HG02610 (cell line): ENCODE measurements at regions not wholly inside any gene's neighbourhood (a gene's known extent, or its start where the extent isn't known, plus 50 kb on each side); places are given as distances from the start of the nearest gene placed in this dataset.
"Not testable (repeated sequence)": the region's sequence is repeated elsewhere in the genome, so short reads cannot be mapped to it uniquely, and the experiment has no call there.

Experiments
- ATAC-seq: cut with Tn5 transposase; IDR thresholded peaks from one replicate; pipeline ENCODE4 v1.9.1; 2021; ENCODE audit warnings: mild to moderate bottlenecking, moderate library complexity; ENCODE audit not compliant: unreplicated experiment

GRCh38 chr2:125330133-125330532, 1305.0 kb downstream of the CNTNAP5 start:
- ATAC-seq: peak; percentile 66

GRCh38 chr2:125341353-125341752, 1314.6 kb upstream of the GYPC start:
- no peak for ATAC-seq

GRCh38 chr2:125353542-125353941, 1302.4 kb upstream of the GYPC start:
- ATAC-seq: not testable (repeated sequence)

DNA sequence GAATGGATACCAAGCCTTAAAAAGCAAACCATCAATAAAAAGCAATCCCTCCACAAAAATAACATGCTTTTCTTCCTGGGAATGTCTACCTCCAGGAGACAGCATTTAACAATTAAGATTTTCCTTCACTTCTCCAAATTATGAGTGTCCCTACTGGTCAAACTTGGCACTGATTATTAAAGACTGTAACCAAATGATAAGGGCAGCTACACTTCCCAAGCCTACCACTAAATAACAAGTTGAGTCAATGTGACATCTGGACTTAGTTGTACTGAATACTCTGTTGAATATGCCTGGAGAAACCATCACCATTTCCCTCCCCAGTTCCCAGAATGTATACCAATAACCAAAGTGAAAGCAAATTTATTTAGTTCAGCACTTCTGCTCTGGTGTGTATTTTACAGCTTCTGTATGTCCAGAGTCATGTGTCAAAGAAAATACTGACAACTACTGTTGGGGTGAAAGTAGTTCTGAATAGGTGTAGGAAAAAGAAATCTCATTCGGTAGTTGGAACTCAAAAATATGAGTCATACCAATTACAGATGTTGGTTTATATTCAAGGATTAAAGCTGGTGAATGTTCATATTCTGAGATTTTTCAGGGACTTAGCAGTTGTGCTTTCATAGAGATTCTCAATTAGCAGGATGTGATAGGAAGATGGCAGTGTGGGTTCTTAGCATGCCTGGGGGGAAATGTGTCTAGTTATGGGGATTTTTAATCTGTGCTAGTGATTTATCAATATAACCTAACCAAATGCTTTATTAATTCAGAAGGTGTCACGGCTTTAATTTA, 1291.6 kb upstream of the GYPC start:
- no peak for ATAC-seq

GRCh38 chr2:125364984-125365265, 1291.0 kb upstream of the GYPC start:
- ATAC-seq: no peak

DNA sequence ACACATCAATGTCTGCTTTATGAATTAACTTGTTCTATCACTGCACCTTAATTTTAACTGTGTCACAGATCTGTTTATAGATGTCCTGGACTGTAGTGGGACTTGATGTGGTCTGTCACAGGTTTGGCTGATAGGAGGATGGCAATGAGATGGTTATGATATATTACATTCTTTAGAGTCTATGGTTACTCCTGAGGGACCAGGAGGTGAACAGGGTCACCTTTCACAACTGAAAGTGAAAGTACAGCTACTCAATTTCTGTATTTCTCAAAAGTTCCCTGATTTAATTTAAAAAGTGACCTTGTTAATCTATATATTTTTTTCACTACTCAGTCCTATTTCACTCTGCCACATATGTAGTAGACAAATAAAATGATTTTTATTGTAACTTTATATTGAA, 1284.1 kb upstream of the GYPC start:
- ATAC-seq: no peak

- no peak for ATAC-seq
Measured at GRCh38 chr2:125373293-125373692, 1282.7 kb upstream of the GYPC start.

DNA sequence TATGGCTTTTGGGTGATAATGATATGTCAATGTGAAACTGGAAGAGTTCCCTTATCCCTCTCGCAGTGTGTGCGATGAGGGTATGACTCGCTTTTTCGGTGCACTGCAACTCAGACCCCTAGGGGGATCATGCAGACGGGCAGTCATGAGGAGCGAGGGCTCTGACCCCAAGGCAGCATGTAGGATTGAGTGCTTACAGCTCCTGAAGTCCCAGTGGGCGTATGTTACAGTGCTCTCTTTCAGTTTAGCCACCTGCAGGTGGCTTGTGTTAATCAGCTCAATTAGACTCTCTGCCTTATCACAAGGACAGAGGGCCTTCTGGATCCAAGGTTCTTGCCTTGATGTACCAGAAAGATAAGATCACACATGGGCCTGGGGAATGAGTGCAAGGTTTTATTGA, 1269.9 kb upstream of the GYPC start:
- ATAC-seq: peak; percentile 80

DNA sequence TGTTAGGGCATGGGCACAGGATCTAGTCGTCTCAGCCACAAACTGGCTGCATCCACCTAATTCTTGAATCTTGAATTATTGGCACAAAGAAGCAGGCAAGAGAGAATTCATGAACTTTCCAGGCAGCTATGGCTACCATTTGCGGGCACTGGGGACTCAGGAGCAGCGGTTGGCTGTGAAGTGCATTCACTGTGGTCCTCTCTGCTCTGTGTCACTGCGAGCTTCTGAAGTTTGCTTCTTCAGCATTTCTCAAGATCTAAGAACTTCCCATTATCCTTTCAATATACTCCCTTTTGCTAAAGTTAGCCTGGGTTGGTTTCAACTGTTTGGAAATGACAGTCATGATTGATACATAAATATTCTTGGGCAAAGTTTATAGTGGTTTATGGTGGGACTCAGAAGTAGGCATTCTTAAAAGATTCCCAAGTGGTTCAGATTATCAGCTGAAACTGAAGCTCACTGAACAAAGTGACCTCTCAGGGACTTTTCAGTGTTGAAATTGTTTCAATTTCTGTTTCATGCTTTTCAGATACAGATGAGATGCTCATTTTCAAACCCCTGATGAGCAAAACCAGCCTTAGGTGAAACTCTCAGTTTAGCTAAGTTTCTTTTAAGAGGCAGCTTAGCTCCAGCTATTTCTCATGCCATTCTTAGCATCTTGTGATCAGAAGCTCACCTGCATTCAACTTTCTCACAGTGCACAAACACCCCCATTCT, 1258.3 kb upstream of the GYPC start:
- peak; percentile 89 for ATAC-seq

GRCh38 chr2:125398738-125399524, 1257.0 kb upstream of the GYPC start:
- peak; percentile 48 for ATAC-seq

DNA sequence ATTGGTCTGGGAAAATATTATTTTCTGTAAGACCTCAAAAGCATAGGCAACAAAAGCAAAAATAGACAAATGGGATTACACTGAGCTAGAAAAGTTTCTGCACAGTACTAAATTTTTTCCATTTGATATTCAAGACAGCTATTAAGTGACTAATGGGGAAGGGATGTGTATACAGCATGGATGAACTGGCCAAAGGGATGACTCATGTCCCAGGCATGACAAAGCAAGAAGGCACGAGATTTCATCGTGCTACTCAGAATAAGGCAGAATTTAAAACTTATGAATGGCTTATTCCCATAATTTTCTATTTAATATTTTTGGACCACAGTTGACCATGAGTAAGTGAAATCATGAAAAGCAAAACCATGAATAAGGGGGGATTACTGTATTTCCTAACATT, 1250.1 kb upstream of the GYPC start:
- no peak for ATAC-seq

DNA sequence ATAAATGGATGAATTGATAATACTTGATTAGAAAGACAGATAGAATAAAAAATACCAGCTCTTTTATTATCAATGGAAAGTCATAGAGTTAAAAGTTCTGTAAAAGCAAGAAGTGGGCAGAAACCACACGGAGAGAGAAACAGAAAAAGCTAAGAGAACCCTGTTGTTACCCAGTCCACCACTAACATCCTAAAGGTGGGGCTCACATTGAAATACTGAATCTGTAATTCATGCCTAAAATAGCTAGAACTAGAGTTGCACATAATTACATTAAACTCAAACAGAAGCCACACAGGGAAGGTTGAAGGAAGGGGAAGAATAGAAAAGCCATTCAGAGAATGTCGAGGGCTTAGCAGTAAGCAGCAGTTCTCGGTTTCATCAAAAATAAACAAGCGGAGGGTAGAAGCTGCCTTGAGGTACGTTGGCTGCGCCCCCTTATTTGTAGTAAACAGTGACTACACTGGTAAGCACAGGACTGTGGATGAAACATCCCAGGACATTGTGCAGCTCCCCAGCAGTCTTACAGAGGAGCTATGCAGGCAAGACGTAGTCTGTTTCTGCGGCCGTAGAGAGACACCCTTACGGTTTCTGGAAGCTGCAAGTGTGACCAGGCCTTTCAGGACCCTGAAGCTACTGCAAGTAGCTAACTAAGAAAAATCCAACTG, 1247.0 kb upstream of the GYPC start:
- ATAC-seq: no peak

DNA sequence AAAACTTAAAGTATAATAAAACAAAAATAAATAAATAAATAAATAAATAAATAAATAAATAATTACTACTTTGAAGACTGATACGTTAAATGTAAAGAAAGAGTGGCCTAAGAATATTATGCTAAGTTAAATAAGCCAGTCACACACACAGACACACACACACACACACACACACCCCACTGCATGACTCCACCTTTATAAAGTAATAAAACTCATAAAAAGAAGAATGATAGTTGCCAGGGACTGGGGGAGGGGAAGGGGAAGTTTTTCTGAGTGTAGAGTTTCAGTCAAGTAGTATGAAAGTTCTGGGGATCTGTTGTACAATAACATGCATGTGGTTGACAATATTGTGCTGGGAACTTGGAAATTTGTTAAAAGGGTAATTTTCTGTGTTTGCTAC, 1237.5 kb upstream of the GYPC start:
- no peak for ATAC-seq

DNA sequence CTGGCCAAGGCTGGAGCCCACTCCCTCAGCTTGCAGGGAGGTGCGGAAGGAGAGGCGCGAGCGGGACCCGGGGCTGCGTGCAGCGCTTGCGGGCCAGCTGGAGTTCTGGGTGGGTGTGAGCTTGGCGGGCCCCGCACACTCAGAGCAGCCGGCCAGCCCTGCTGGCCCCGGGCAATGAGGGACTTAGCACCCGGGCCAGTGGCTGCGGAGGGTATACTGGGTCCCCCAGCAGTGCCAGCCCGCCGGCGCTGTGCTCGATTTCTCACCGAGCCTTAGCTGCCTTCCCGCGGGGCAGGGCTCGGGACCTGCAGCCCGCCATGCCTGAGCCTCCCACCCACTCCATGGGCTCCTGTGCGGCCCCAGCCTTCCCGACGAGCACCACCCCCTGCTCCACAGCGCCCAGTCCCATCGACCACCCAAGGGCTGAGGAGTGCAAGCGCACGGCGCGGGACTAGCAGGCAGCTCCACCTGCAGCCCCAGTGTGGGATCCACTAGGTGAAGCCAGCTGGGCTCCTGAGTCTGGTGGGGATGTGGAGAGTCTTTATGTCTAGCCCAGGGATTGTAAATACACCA, 1233.7 kb upstream of the GYPC start:
- ATAC-seq: not testable (repeated sequence)

DNA sequence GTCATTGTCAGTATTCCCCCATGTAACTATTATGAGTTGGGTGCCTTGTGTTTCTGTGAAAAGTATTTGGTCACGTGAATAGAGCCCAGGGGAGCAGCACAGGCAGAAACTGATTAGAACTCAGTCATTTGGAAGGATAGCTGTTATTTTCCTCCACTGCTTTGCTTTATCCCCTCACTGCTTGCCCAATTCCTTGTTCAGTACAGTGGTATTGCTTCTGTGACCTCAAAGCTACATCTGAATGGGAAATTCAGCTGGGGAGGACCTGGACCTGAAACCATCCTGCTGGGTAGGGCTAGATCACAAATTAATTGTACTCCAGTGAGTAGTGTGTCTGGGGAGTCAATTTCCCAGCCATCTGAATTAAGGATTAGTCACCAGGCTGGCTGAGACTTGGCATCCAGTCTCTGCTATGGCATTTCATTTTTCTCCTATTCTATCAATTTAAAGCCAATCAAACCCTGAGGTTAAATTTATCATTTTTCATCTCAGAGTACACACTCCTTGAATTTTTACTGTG, 1231.6 kb upstream of the GYPC start:
- ATAC-seq: no peak

DNA sequence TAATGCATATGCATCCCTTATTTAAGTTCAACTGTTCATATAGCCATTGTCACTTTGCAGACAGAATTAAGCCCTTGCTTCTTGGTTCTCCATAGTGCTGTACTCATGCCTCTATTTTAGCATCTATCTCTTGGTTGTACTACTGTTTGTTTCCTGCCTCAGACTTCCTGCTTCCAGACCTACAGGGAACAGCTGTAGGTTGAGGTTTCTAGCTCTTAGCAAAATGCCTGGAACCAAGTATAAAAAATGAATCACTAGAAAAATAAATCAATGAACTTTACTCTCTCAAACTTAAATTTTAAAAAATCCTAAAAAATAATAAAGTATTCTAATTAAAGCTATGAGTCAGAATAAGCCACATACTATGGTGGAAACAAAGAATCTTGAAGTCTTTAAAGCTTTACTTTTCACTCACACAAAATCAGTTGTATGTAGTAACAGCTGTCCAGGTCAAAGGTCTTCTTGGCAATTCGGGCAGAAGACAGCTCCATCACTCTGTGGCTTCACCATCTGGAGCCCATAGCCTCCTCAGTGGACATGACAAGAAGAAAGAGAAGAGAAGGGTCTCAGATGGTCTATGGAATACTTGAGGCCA, 1228.1 kb upstream of the GYPC start:
- ATAC-seq: no peak

DNA sequence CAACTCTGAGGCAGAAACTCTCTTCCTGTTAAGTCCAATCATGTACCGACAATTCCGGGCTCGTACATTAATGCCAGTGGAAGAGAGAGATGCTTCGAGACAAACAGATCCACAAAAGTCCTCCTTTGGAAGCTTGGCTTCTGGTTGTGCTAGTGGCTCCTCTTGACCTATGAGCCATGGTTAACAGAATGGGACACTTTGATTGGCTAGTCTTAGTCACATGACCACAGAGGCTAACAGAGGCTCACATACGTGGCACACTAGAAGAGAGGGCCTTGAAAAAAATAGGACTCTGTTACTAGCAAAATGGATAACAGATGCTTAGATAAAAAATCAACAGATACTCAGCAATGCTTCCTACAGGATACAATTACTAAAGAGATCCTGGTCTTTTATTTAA, 1211.9 kb upstream of the GYPC start:
- ATAC-seq: no peak

DNA sequence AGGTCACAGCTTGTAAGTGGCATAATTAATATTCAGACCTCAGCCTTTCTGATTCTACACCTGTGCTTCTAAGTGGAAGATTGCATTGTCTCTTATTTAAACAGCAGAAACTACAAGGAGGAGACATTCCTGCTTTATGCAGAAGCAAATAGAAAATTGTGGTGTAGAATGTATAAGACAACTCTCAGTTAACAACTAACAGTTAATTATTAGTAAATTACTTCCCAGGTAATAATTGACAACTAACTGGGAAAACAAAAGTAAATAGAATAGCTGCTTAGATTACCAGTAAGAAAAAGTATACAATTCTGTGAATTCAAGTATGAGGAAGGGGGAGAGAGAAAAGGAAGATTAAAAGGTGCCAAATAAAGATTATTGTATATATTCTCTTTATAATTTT, 1210.5 kb upstream of the GYPC start:
- ATAC-seq: no peak

DNA sequence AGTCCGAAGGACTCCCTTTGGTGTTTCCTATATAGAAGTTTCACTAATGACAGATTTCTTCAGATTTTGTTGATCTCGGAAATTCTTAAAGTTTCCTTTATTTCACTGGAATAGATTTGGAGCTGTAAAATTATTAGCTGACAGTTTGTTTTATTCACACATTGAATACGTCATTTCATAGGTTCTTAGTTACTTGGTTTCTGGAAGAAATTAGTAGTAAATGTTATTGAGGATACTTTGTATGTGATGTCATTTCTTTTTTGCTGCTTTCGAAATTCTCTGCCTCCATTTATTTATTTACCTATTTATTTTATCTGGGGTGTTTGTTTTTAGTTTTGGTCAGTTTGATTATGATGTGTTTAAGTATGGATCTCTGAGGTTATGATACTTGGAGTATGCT, 1205.9 kb upstream of the GYPC start:
- no peak for ATAC-seq

- peak; percentile 59 for ATAC-seq
Measured at GRCh38 chr2:125455110-125455509, 1200.8 kb upstream of the GYPC start.
